ENCODE measurements at regions not wholly inside any gene's neighbourhood (a gene's known extent, or its start where the extent isn't known, plus 50 kb on each side); places are given as distances from the start of the nearest gene placed in this dataset.

- Histone ChIP-seq H3K36me3 (ENCODE audit: control insufficient read depth, insufficient read depth, low read length) (no peaks in the 10 kb centered on the region), H3K4me3 (ENCODE audit: low read depth, low read length) (no peak overlapping the region), H3K27me3 (ENCODE audit: control insufficient read depth, insufficient read depth, low read length) (no peaks in the 10 kb centered on the region)
- DNase-seq (ENCODE audit: low read depth): no peak
- TF ChIP-seq CTCF (IDR thresholded peaks at IDR 0.05; ENCODE audit: insufficient read depth, low read length, poor library complexity, severe bottlenecking): no peak
Observed at GRCh38 chr18:64994370-64994769, 756.4 kb upstream of the CDH7 start.

GRCh38 chr18:64993695-64994094 lies 757.1 kb upstream of the CDH7 start:
- H3K4me3 ChIP-seq (ENCODE audit: low read depth, low read length): no peak overlapping the region
- no peak for TF ChIP-seq CTCF (IDR thresholded peaks at IDR 0.05; ENCODE audit: insufficient read depth, low read length, poor library complexity, severe bottlenecking)
- H3K27me3 ChIP-seq (ENCODE audit: control insufficient read depth, insufficient read depth, low read length): no peaks in the 10 kb centered on the region
- DNase-seq (ENCODE audit: low read depth): no peak
- H3K36me3 ChIP-seq (ENCODE audit: control insufficient read depth, insufficient read depth, low read length): no peaks in the 10 kb centered on the region

- Histone ChIP-seq H3K36me3 (ENCODE audit: control insufficient read depth, insufficient read depth, low read length) (no peaks in the 10 kb centered on the region), H3K27me3 (ENCODE audit: control insufficient read depth, insufficient read depth, low read length) (no peaks in the 10 kb centered on the region), H3K4me3 (ENCODE audit: low read depth, low read length) (no peak overlapping the region)
- TF ChIP-seq CTCF (IDR thresholded peaks at IDR 0.05; ENCODE audit: insufficient read depth, low read length, poor library complexity, severe bottlenecking): no peak
- DNase-seq (ENCODE audit: low read depth): no peak
Observed at GRCh38 chr18:64992654-64993053, 758.2 kb upstream of the CDH7 start.

DNA sequence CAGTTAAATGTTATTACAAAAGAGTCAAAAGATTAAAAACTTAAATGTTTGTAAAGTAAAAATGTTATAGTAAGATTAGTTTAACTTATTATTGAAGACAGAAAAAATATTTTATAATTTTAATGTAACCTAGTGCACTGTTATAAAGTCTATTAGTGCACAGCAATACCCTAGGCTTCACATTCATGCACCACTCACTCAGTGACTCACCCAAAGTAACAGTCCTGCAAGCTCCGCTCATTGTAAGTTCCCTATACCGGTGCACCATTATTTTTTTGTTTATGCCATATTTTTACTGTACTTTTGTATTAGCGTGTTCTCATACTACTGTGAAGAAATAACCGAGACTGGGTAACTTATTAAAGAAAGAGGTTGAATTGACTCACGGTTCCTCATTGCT lies 759.7 kb upstream of the CDH7 start:
- H3K4me3 ChIP-seq (ENCODE audit: low read depth, low read length): no peak overlapping the region
- no peak for DNase-seq (ENCODE audit: low read depth)
- TF ChIP-seq CTCF (IDR thresholded peaks at IDR 0.05; ENCODE audit: insufficient read depth, low read length, poor library complexity, severe bottlenecking): no peak
- H3K36me3 ChIP-seq (ENCODE audit: control insufficient read depth, insufficient read depth, low read length): no peaks in the 10 kb centered on the region
- H3K27me3 ChIP-seq (ENCODE audit: control insufficient read depth, insufficient read depth, low read length): no peaks in the 10 kb centered on the region

DNA sequence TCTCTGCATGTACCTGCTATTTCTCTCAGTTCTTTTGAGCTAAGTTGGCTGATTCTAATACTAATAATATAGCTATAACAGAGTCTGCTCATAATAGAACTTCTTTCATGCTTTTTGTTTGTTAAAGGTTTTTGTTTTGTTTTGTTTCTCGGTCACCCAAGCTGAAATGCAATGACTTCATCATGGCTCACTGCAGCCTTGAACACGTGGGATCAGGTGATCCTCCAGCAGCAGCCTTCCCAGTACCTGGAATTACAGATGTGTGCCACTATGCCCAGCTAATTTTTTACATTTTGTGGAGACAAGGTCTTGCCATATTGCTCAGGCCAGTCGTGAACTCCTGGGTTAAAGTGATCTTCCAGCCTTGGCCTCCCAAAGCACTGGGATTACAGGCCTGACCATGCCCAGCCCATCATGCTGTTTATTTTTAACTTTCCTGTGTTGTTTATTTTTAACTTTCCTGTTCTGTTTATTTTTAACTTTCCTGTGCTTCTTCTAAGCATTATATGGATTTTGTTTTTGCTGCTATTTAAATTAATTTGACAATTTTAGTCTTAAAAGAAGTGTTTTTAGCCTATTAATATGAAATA lies 763.8 kb upstream of the CDH7 start:
- H3K36me3 ChIP-seq (ENCODE audit: control insufficient read depth, insufficient read depth, low read length): no peaks in the 10 kb centered on the region
- no peak for DNase-seq (ENCODE audit: low read depth)
- no peak overlapping the region for H3K4me3 ChIP-seq (ENCODE audit: low read depth, low read length)
- no peak for TF ChIP-seq CTCF (IDR thresholded peaks at IDR 0.05; ENCODE audit: insufficient read depth, low read length, poor library complexity, severe bottlenecking)
- H3K27me3 ChIP-seq (ENCODE audit: control insufficient read depth, insufficient read depth, low read length): no peaks in the 10 kb centered on the region

GRCh38 chr18:64983497-64984238 lies 767.1 kb upstream of the CDH7 start:
- Histone ChIP-seq H3K4me3 (ENCODE audit: low read depth, low read length) (no peak overlapping the region), H3K27me3 (ENCODE audit: control insufficient read depth, insufficient read depth, low read length) (no peaks in the 10 kb centered on the region), H3K36me3 (ENCODE audit: control insufficient read depth, insufficient read depth, low read length) (no peaks in the 10 kb centered on the region)
- TF ChIP-seq CTCF (IDR thresholded peaks at IDR 0.05; ENCODE audit: insufficient read depth, low read length, poor library complexity, severe bottlenecking): no peak
- DNase-seq (ENCODE audit: low read depth): no peak

Measured in kidney epithelial cell (primary cell).